ENCODE measurements at regions not wholly inside any gene's neighbourhood (a gene's known extent, or its start where the extent isn't known, plus 50 kb on each side); places are given as distances from the start of the nearest gene placed in this dataset.

DNA sequence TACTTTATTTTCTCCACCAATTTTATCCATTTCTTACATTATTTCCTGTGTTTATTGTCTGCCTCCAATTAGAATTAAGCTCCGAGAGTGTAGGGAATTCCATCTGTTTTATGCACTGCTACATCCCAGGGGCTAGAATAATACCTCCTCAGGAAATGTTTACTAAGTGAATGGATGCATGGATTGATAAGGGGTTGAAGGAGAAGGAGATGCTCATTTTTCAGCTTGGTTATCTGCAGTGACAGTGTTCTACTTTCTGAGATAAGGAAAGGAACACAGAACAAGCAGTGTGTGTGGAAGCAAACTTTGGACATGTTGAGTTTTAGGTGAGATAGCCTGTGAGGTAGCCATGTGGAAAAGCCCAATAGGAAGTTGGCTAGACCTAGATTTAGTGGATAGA, 164.6 kb upstream of the HMGA2 start:
- H3F3A ChIP-seq (ENCODE audit: insufficient read depth) = no peaks in the 10 kb centered on the region
- H3K9ac ChIP-seq (ENCODE audit: low read length) = no peak overlapping the region
- H3K4me3 ChIP-seq (ENCODE audit: insufficient read depth, low read length, poor library complexity, severe bottlenecking) = no peak overlapping the region
- no peaks in the 10 kb centered on the region for H3K27me3 ChIP-seq (ENCODE audit: low read length)
- H3K36me3 ChIP-seq (ENCODE audit: low read length) = no peaks in the 10 kb centered on the region
- H3K79me2 ChIP-seq (ENCODE audit: insufficient read depth, low read length) = no peaks in the 10 kb centered on the region
- no peaks in the 10 kb centered on the region for H3K9me2 ChIP-seq (replicated peaks; ENCODE audit: insufficient read depth, low read length)
- H3K4me2 ChIP-seq (ENCODE audit: low read depth, low read length, poor library complexity, severe bottlenecking) = no peak overlapping the region
- no peak overlapping the region for H2AFZ ChIP-seq (ENCODE audit: low read depth, low read length, severe bottlenecking)
- TF ChIP-seq, protein P1, sequence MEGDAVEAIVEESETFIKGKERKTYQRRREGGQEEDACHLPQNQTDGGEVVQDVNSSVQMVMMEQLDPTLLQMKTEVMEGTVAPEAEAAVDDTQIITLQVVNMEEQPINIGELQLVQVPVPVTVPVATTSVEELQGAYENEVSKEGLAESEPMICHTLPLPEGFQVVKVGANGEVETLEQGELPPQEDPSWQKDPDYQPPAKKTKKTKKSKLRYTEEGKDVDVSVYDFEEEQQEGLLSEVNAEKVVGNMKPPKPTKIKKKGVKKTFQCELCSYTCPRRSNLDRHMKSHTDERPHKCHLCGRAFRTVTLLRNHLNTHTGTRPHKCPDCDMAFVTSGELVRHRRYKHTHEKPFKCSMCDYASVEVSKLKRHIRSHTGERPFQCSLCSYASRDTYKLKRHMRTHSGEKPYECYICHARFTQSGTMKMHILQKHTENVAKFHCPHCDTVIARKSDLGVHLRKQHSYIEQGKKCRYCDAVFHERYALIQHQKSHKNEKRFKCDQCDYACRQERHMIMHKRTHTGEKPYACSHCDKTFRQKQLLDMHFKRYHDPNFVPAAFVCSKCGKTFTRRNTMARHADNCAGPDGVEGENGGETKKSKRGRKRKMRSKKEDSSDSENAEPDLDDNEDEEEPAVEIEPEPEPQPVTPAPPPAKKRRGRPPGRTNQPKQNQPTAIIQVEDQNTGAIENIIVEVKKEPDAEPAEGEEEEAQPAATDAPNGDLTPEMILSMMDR (IDR thresholded peaks at IDR 0.05; ENCODE audit: insufficient read depth, low read length, poor library complexity, severe bottlenecking) = no peak
- TF ChIP-seq EZH2phosphoT487 (conservative IDR thresholded peaks at IDR 0.05; ENCODE audit: low read length) = no peak
- no peak overlapping the region for H3K27ac ChIP-seq (ENCODE audit: low read depth, low read length)
- H4K20me1 ChIP-seq (ENCODE audit: low read depth, low read length) = no peaks in the 10 kb centered on the region
- H3K9me3 ChIP-seq (ENCODE audit: insufficient read depth, low read length) = no peaks in the 10 kb centered on the region

DNA sequence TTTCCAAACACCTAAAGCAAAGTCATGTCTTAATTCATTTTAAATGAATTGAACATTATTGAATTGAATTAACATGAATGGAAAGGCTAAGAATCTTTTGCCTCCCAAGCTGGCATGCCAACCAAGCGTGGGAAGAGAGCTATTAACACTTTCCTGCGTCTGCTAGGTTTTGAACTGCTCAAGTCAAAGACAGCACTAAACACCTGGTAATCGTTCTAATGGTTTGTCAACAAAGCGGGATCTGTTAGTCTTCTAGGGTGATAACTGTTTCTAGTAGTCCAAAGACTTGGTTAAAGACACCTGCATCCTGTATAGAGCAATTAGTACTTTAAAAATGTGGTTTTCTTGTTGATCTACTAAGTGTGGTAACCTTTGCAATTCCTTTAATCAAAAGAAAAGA, 164.2 kb upstream of the HMGA2 start:
- no peak overlapping the region for H3K4me2 ChIP-seq (ENCODE audit: low read depth, low read length, poor library complexity, severe bottlenecking)
- no peaks in the 10 kb centered on the region for H4K20me1 ChIP-seq (ENCODE audit: low read depth, low read length)
- no peaks in the 10 kb centered on the region for H3K79me2 ChIP-seq (ENCODE audit: insufficient read depth, low read length)
- no peaks in the 10 kb centered on the region for H3F3A ChIP-seq (ENCODE audit: insufficient read depth)
- H3K27ac ChIP-seq (ENCODE audit: low read depth, low read length) = no peak overlapping the region
- no peaks in the 10 kb centered on the region for H3K9me3 ChIP-seq (ENCODE audit: insufficient read depth, low read length)
- TF ChIP-seq EZH2phosphoT487 (conservative IDR thresholded peaks at IDR 0.05; ENCODE audit: low read length) = no peak
- TF ChIP-seq, protein P1 (IDR thresholded peaks at IDR 0.05; ENCODE audit: insufficient read depth, low read length, poor library complexity, severe bottlenecking) = no peak
- no peak overlapping the region for H2AFZ ChIP-seq (ENCODE audit: low read depth, low read length, severe bottlenecking)
- H3K9me2 ChIP-seq (replicated peaks; ENCODE audit: insufficient read depth, low read length) = no peaks in the 10 kb centered on the region
- no peaks in the 10 kb centered on the region for H3K27me3 ChIP-seq (ENCODE audit: low read length)
- no peak overlapping the region for H3K4me3 ChIP-seq (ENCODE audit: insufficient read depth, low read length, poor library complexity, severe bottlenecking)
- no peak overlapping the region for H3K9ac ChIP-seq (ENCODE audit: low read length)
- no peaks in the 10 kb centered on the region for H3K36me3 ChIP-seq (ENCODE audit: low read length)

DNA sequence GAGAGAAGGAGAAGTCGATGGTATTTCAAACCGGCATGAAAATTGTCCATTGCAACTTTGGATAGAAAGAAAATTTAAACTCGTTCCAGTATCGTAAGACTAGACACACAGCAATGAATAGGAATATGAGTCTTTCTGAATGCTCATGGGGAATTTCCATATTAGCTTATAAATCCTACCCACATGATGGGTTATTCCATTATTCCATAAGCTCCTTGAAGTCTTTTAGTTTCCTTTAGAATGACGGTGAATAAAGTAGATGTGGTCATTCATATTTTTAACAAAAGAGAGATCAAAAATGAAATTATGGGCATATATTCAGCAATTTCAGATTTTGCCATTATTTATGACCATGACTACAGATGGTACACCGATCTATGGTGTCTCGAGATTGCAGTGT, 163.4 kb upstream of the HMGA2 start:
- Histone ChIP-seq H3K4me3 (ENCODE audit: insufficient read depth, low read length, poor library complexity, severe bottlenecking) (no peak overlapping the region), H3K9ac (ENCODE audit: low read length) (no peak overlapping the region), H3K4me2 (ENCODE audit: low read depth, low read length, poor library complexity, severe bottlenecking) (no peak overlapping the region), H3K27me3 (ENCODE audit: low read length) (no peaks in the 10 kb centered on the region), H3K9me2 (replicated peaks; ENCODE audit: insufficient read depth, low read length) (no peaks in the 10 kb centered on the region), H3K36me3 (ENCODE audit: low read length) (no peaks in the 10 kb centered on the region), H4K20me1 (ENCODE audit: low read depth, low read length) (no peaks in the 10 kb centered on the region), H2AFZ (ENCODE audit: low read depth, low read length, severe bottlenecking) (no peak overlapping the region), H3K79me2 (ENCODE audit: insufficient read depth, low read length) (no peaks in the 10 kb centered on the region), H3K27ac (ENCODE audit: low read depth, low read length) (no peak overlapping the region), H3F3A (ENCODE audit: insufficient read depth) (no peaks in the 10 kb centered on the region), H3K9me3 (ENCODE audit: insufficient read depth, low read length) (no peaks in the 10 kb centered on the region)
- TF ChIP-seq, protein P1 (IDR thresholded peaks at IDR 0.05; ENCODE audit: insufficient read depth, low read length, poor library complexity, severe bottlenecking) = no peak
- no peak for TF ChIP-seq EZH2phosphoT487 (conservative IDR thresholded peaks at IDR 0.05; ENCODE audit: low read length)

DNA sequence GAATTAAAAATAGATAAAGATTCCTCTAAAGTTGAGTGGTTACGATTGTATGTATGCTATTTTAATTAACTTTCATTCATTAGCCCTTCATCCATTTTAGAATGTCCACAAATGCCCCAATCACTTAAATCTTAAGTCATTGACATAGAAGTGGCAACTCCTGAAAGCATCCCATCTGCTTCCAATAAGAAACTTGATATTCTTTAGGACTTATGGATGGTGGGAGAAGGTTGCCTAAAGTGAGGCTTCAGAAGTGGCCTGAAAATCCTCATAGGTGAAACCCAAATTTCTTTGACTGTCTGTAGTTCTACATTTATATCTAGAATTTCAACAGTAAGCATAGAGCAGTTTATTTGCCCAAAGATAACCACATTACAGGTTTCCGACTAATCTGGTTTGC, 161.7 kb upstream of the HMGA2 start:
- H3K27me3 ChIP-seq (ENCODE audit: low read length) = no peaks in the 10 kb centered on the region

More for the DNA sequence above, 161.7 kb upstream of the HMGA2 start:
- Histone ChIP-seq H3F3A (ENCODE audit: insufficient read depth) (no peaks in the 10 kb centered on the region), H3K27ac (ENCODE audit: low read depth, low read length) (no peak overlapping the region), H3K4me3 (ENCODE audit: insufficient read depth, low read length, poor library complexity, severe bottlenecking) (no peak overlapping the region), H3K4me2 (ENCODE audit: low read depth, low read length, poor library complexity, severe bottlenecking) (no peak overlapping the region), H3K9me2 (replicated peaks; ENCODE audit: insufficient read depth, low read length) (no peaks in the 10 kb centered on the region), H3K79me2 (ENCODE audit: insufficient read depth, low read length) (no peaks in the 10 kb centered on the region), H2AFZ (ENCODE audit: low read depth, low read length, severe bottlenecking) (no peak overlapping the region), H3K36me3 (ENCODE audit: low read length) (no peaks in the 10 kb centered on the region), H4K20me1 (ENCODE audit: low read depth, low read length) (no peaks in the 10 kb centered on the region), H3K9ac (ENCODE audit: low read length) (no peak overlapping the region), H3K9me3 (ENCODE audit: insufficient read depth, low read length) (no peaks in the 10 kb centered on the region)
- TF ChIP-seq EZH2phosphoT487 (conservative IDR thresholded peaks at IDR 0.05; ENCODE audit: low read length) = no peak
- TF ChIP-seq, protein P1 (IDR thresholded peaks at IDR 0.05; ENCODE audit: insufficient read depth, low read length, poor library complexity, severe bottlenecking) = no peak
